Testis (tissue), 2 donors: ENCODE measurements at regions not wholly inside any gene's neighbourhood (a gene's known extent, or its start where the extent isn't known, plus 50 kb on each side); places are given as distances from the start of the nearest gene placed in this dataset.

ENCODE experiments used
- CTCF ChIP-seq, 3 experiments: fragments of 450-650 bp in 2 of 3; fragments of 200-600 bp in 1 of 3; sonication (generic) in 1 of 3; IDR thresholded peaks; one replicate each; pipeline ENCODE4 v1.5.1; 2016 to 2019; ENCODE audit warnings: antibody characterized with exemption in 3 of 3, mild to moderate bottlenecking in 2 of 3, moderate library complexity in 1 of 3
- POLR2A ChIP-seq: fragments of 450-650 bp; IDR thresholded peaks from one replicate; pipeline ENCODE4 v1.6.1; 2017; ENCODE audit warnings: antibody characterized with exemption, mild to moderate bottlenecking, moderate library complexity

- no peak for TF ChIP-seq CTCF (IDR thresholded peaks at IDR 0.05)
- TF ChIP-seq POLR2A: no peak
Observed at GRCh38 chr10:133030781-133031180, 56.9 kb upstream of the ADGRA1 start.
